HG03159 (cell line): ENCODE measurements at regions not wholly inside any gene's neighbourhood (a gene's known extent, or its start where the extent isn't known, plus 50 kb on each side); places are given as distances from the start of the nearest gene placed in this dataset.
"Not testable (repeated sequence)": the region's sequence is repeated elsewhere in the genome, so short reads cannot be mapped to it uniquely, and the experiment has no call there.

ENCODE experiments used
- ATAC-seq: cut with Tn5 transposase; IDR thresholded peaks from one replicate; pipeline ENCODE4 v1.9.1; 2021; ENCODE audit warnings: mild to moderate bottlenecking, moderate library complexity; ENCODE audit not compliant: unreplicated experiment

- no peak for ATAC-seq
Observed at GRCh38 chr6:6808915-6809314, 220.4 kb downstream of the LY86 start.

- no peak for ATAC-seq
Observed at GRCh38 chr6:6810727-6811126, 222.2 kb downstream of the LY86 start.

GRCh38 chr6:6811128-6812009, 222.8 kb downstream of the LY86 start:
- no peak for ATAC-seq

DNA sequence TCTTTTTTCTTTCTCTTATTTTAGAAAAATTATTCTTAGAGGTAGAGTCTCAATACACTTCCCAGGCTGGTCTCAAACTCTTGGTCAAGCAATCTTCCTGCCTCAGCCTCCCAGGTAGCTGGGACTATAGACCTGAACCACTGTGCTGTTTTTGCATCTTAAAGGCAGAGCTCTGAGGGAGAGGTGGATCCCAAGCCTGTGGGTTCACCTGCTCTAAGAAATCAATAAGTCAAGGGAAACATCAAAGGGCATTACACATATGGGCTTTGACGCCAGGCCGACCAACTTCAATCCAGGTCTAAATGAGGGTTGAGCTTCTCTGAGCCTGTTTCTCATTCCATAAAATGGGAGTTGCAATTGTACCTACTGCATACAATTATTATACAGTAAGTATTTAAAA, 223.9 kb downstream of the LY86 start:
- ATAC-seq, result no peak

DNA sequence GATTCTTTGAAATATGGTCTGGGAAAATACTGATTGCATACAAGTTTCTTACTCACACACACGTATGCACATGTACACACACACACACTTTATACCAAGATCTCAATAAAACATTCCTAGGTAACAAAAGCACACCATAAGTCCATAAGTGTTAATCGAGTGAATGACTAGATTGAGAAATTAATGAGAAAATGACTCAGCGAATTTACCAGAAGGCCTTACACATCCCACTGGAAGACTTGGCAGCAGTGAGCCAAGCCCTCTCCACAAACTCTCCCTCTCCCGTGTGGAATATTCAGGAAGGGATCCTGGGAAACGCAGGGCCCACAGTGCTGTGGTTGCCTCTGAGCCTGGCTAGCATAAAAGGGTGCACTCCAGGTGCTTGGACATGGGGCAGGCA, 227.2 kb downstream of the LY86 start:
- ATAC-seq, result no peak

- no peak for ATAC-seq
Observed at GRCh38 chr6:6816716-6817115, 228.2 kb downstream of the LY86 start.

- ATAC-seq, result no peak
Observed at GRCh38 chr6:6818078-6818639, 229.6 kb downstream of the LY86 start.

- ATAC-seq, result no peak
Observed at GRCh38 chr6:6820641-6821238, 232.2 kb downstream of the LY86 start.

DNA sequence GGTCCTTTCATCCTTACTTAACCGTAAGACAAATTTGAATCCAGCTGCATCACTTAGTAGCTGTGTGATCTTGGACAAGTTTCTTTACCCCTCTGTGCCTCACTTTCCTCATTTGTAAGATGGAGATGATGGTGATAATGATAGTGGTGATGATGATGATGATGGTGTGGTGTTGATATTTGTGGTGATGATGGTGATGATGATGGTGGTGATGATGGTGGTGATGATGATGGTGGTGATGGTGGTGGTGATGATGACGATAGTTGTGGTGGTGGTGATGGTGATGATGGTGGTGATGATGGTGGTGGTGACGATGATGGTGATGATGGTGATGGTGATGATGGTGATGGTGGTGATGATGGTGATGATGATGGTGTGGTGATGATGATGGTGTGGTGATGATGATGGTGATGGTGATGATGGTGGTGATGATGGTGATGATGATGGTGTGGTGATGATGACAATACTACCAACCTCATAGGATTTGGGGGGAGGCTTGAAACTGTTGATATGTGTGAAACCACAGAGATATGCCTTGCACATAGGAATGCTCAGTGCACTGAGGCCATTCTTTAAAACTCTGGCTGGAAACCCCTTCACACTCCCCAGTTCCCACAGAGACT, 233.2 kb downstream of the LY86 start:
- no peak for ATAC-seq

- ATAC-seq, result no peak
Observed at GRCh38 chr6:6823030-6823429, 234.5 kb downstream of the LY86 start.

DNA sequence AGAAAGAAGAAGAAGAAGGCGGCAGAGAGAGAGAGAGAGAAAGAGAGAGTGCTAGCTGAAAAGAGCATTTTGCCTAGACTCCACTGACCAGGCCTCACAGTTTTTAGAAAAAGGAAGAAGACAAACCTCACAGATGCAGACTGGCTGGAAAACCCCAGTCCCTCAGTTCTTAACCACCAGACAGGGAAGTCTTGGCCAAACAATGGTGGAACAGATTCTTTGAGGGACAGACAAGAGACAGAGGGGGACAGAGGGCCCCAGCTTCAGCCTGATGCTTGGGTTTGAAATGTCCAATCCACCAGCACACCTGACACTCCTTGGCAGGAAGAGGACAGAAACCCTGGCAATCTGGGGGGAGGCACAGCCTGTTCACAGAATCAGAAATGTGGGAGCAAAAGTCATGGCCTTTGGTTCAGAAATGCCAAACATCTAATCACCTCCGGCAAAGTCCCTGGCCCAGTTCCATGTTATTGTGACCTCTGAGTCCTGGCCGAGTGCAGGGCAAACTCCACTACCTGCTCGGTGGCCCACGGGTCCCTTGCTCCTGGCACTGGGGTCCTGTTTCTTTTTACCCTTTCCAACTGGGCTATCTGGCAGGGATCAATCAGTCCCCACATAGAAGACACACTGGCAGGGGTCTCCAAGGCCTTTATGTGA, 235.2 kb downstream of the LY86 start:
- ATAC-seq, result no peak

DNA sequence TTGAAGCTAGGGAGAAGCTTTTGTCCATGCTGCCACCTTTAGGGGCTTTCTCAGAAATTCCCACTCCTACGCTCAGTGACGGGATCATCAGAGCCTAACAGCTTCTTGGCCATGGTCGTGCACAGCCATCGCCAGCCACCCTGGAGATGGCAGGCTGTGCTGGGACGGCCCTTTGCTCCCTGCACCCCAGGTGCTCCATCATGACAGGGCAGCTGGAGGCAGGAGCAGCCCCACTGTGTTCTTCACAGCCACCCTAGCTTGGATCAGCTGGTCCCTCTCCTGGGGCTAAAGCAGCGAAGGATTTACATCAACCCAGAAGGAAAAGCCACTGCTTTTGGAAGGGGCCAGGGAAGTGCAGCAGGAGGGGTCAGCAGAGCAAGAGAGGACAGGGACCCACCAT, 235.9 kb downstream of the LY86 start:
- no peak for ATAC-seq

DNA sequence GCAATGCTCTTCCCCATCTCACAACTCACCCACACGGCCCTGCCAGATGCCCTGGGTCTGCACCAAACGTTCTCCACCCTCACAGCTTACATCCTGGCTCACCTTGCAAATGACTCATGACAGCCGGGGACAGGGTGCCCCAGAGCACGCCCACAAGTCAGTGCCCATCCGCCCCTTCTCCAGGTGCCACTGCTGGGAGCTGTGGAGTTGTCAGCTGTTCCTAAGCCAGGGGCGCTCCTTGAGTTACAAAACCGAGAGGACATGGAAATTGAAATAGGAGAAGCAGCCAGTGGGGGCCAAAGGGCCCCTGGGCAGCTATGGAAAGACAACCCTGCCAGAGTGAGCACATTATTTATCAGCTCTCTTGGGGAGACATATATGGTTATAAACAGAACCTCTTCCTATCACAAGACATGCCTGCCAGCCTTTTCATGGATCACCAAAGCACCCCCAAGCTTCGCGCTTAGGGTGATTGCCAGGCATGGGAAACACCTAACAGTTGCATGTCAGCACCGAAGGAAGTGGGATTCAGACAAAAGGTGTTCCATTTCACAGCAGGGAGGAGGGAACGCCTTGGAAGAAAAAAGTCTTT, 236.8 kb downstream of the LY86 start:
- ATAC-seq, result no peak

- peak; percentile 81 for ATAC-seq
Observed at GRCh38 chr6:6826095-6826901, 237.8 kb downstream of the LY86 start.

GRCh38 chr6:6826961-6827360, 238.4 kb downstream of the LY86 start:
- ATAC-seq, result peak; percentile 15

DNA sequence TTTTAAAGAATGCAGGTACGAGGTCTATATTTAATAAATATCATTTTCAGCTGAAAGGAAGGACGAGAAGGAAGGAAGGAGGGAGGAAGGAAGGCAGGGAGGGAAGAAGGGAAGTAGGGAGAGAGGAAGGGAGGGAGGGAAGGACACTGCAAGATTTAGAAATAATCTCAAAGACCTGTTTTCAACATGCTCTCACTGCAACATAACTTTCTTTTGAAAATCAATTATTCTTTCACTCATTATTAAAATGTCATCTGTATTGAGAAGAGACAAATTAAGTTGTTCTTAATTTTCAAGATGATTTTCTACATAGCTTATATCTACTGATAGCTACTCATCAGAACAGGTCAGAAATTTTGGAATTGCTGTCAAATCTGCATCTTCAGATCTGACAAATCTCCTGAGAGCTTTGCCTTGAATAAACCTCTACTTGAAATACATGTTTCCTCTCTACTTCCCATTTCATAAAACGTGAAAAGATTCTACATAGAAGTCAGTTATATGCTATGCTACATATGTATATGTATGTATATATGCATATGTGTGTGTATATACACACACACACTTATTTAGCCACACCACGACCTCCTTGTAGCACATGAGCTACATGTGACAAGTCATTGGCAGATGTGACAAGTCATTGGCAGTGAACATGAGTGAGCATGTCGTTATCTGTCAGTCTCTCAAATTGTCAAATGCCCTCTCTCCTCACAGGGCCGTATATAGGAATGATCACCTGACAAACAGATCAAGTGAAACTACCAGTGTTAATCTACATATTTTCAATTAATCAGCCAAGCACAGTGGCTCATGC, 241.6 kb downstream of the LY86 start:
- ATAC-seq, result no peak

DNA sequence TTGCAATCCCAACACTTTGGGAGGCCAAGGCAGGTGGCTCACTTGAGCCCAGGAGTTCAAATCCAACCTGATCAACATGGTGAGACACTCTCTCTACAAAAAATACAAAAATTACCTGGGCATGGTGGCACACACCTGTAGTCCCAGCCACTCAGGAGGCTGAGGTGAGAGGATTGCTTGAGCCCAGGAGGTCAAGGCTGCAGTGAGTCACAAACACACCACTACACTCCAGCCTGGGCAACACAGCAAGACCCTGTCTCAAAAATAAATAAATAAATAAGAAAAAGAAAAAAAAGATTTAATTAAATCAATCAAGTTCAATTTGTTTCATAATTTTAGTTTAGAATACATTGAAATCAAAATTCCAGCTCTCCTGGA, 242.2 kb downstream of the LY86 start:
- ATAC-seq, result not testable (repeated sequence)

DNA sequence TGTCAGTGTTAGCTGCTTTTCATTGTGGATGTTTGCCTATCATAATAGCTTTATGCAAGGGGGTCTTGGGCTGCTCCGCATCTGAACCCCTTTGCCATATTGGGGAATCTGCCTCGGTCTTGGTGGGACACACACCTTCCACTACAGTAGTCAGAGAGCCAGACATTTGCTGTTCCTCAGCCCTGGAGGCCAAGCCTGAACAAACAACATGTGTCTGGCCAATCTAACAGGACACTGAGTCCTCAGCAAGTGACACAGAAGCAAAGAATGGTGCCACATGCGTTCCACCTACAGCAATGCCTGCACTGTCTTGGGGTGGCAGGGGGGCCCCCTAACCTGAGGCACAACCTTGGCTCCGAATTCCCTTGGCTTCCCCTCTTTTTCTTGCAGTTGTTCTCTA, 243.9 kb downstream of the LY86 start:
- ATAC-seq, result no peak
